Lung (tissue), 11 donors: ENCODE measurements at regions not wholly inside any gene's neighbourhood (a gene's known extent, or its start where the extent isn't known, plus 50 kb on each side); places are given as distances from the start of the nearest gene placed in this dataset.

Experiments used
- ATAC-seq: fragments of 200-7000 bp; cut with Tn5 transposase; one replicate; pipeline ENCODE4 v1.9.1; 2020; ENCODE audit warnings: moderate number of reproducible peaks; ENCODE audit not compliant: insufficient read depth, low FRiP score
- DNase-seq, 3 donors: peaks; one replicate each; pipeline ENCODE4 v3.0.0-alpha.2; 2013 to 2017
- H3K27ac ChIP-seq, 2 donors: one replicate each; pipeline ENCODE4 v1.5.1; 2013; ENCODE audit warnings: mild to moderate bottlenecking in 2 of 2, moderate library complexity in 2 of 2, control low read depth in 1 of 2, inconsistent platforms in 1 of 2, low read depth in 1 of 2, low read length in 1 of 2
- H3K27me3 ChIP-seq, 3 donors: one replicate each; pipeline ENCODE4 v1.5.1; 2013; ENCODE audit warnings: low read length in 2 of 3; ENCODE audit not compliant: control insufficient read depth in 3 of 3, insufficient read depth in 3 of 3
- H3K36me3 ChIP-seq, 4 donors: one replicate each; pipeline ENCODE4 v1.5.1; 2013; ENCODE audit warnings: low read length in 4 of 4, mild to moderate bottlenecking in 1 of 4, moderate library complexity in 1 of 4; ENCODE audit not compliant: control insufficient read depth in 4 of 4, insufficient read depth in 4 of 4
- H3K4me1 ChIP-seq, 5 donors: one replicate each; pipeline ENCODE4 v1.5.1; 2013; ENCODE audit warnings: low read length in 5 of 5, mild to moderate bottlenecking in 2 of 5, moderate library complexity in 1 of 5; ENCODE audit not compliant: control insufficient read depth in 5 of 5, insufficient read depth in 5 of 5
- H3K4me3 ChIP-seq: one replicate; pipeline ENCODE4 v1.5.1; 2013; ENCODE audit warnings: mild to moderate bottlenecking, control low read depth, moderate library complexity
- H3K9ac ChIP-seq, 2 donors: one replicate each; pipeline ENCODE4 v1.5.1; 2013; ENCODE audit warnings: low read length in 2 of 2, control low read depth in 1 of 2; ENCODE audit not compliant: insufficient read depth in 1 of 2
- H3K9me3 ChIP-seq, 4 donors: one replicate each; pipeline ENCODE4 v1.5.1; 2013; ENCODE audit warnings: low read length in 3 of 4, mild to moderate bottlenecking in 1 of 4, moderate library complexity in 1 of 4; ENCODE audit not compliant: control insufficient read depth in 4 of 4, insufficient read depth in 3 of 4
- WGBS, 2 donors: extraction: QIAGEN DNeasy Blood & Tissue Kit; methylation state at CpG; one replicate each; pipeline ENCODE4 v1.1.7; 2013; 5-methylcytosine and 5-hydroxymethylcytosine counted together
- TF ChIP-seq, protein P1 (sequence below): IDR thresholded peaks from 2 replicates; pipeline ENCODE4 v1.5.1; 2012; ENCODE audit warnings: mild to moderate bottlenecking; ENCODE audit errors: control extremely low read depth, extremely low read depth
- donor health status: control.
- donor health status: control.
- donor health status: Bipolar disorder and iron deficiency.
- donor health status: healthy.
- donor health status: DM: yes; HTN: yes; CAD: no.

DNA sequence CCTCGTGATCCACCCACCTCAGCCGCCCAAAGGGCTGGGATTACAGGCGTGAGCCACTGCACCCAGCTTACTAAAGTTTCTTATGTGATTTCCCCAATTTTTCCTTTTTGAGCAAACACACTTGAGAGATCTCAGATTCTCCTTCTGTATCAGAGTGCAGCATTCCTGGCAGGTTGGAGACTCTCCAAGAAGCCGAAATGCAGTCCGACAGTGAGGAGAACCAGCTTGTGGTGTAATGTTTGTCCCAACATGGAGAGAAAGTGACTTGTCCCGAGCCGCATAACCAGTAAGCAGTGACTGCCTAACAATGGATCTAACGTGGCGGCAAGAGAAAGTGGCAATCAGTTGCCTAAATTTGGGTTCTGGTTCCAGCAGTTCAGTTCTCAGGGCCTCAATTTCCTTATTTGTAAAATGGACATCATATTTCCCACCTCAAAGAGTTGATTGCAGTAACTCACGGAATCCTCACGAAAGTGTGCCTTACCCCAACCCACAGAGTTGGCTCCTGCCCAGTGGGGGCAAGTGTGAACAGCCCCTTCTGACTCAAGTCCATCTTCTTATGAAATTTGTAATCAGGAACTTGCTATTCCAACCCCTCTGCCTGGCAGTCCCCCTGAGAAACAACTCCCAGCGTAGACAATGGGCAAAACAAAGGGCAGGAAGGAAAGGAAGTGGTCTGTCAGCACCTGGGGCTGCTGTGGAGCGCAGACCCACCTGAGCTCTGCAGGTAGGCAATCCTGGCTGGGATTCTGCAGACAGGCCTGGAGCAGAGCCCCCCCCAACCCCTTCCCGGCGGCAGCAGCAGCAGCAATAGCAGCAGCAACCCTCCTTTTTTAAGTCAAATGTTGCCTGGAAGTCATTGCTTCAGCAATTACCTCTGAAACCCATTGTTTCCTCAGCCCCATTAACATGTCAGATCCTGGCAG is 223.6 kb upstream of the POU3F1 start:
- Histone ChIP-seq H3K36me3 (no peaks in the 10 kb centered on the region), H3K9me3 (no peaks in the 10 kb centered on the region), H3K27me3 (no peaks in the 10 kb centered on the region), H3K27ac (no peak overlapping the region), H3K9ac (no peak overlapping the region), H3K4me1 (peaks cover 0 to 47% (median 20%) of the 10 kb centered on the region in 5 donors), H3K4me3 (no peak overlapping the region)
- DNase-seq (peak; percentile 86 to 93 (median 93)), ATAC-seq (no peak)
- TF ChIP-seq, protein P1, sequence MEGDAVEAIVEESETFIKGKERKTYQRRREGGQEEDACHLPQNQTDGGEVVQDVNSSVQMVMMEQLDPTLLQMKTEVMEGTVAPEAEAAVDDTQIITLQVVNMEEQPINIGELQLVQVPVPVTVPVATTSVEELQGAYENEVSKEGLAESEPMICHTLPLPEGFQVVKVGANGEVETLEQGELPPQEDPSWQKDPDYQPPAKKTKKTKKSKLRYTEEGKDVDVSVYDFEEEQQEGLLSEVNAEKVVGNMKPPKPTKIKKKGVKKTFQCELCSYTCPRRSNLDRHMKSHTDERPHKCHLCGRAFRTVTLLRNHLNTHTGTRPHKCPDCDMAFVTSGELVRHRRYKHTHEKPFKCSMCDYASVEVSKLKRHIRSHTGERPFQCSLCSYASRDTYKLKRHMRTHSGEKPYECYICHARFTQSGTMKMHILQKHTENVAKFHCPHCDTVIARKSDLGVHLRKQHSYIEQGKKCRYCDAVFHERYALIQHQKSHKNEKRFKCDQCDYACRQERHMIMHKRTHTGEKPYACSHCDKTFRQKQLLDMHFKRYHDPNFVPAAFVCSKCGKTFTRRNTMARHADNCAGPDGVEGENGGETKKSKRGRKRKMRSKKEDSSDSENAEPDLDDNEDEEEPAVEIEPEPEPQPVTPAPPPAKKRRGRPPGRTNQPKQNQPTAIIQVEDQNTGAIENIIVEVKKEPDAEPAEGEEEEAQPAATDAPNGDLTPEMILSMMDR: no peak
- WGBS, 2 donors: 48 to 50% methylated on average over 15 of the region's 15 CpGs

DNA sequence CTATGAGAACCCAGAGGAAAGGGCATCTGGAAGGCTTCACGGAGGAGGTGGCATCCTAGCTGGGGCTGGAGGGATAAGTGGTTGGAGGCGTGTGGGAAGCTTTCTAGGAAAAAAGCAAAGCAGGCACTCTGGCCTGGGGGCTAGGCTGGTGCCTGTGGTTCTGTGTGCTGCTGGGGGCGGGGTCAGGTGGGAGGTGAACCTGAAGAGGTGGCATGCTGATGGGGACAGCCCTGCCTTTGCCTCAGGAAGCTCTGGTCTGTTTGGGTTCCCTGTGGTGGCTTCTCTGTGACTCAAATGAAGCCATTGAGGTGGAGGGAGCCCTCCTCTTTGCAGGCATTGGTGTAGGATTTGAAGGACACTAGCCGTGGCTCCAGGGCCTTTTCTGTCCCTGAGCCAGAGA is 221.6 kb upstream of the POU3F1 start:
- Histone ChIP-seq H3K27ac (no peak overlapping the region), H3K9ac (no peak overlapping the region), H3K4me3 (no peak overlapping the region), H3K4me1 (peaks cover 0 to 27% (median 12%) of the 10 kb centered on the region in 5 donors), H3K9me3 (no peaks in the 10 kb centered on the region), H3K27me3 (no peaks in the 10 kb centered on the region), H3K36me3 (no peaks in the 10 kb centered on the region)
- ATAC-seq (no peak), DNase-seq (no peak)
- 79 to 84% methylated on average over 4 of the region's 4 CpGs for WGBS, 2 donors
- TF ChIP-seq, protein P1: no peak

DNA sequence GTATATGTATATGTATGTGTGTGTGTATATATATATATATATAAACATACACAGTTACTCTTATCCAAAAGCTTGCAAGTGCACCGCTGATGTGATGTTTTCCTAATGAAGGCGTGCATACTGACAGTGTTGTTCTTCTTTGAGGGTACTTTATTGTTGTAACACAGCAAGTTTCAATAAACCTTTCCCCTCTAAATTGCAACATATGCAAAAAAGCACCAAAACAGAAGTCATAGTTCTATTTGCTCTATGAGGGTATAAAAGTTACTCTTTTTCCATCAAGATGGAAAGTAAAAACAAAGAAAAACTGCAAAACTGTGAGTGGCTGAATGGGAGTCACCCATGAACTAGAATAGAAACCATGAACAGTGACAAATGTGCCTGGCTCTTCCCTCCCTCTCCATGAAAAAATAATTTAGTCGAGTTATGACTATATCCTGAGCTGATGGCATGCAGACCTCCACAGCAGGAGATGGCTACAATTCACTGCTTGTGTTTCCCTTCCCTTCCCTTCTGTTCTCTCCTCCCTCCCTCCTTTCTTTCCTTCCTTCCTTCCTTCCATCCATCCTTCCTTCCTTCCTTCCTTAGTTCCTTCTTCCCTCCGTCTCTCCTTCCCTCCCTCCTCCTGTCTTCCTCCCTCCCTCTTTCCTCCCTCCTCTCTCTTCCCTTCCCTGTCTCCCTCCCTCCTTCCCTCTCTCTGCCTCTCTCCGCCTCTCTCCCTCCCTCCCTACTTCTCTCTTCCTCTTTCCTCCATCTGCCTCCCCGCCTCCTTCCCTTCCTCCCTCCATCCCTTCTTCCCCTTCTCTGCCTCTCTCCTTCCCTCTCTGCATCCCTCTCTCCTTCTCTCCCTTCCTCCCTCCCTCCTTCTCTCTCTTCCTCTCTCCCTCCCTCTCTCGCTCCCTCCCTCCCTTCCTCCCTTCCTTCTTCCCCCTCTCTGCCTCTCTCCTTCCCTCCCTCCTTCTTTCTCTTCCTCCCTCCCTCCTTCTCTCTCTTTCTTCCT is 220.7 kb upstream of the POU3F1 start:
- TF ChIP-seq, protein P1: no peak
- no peaks in the 10 kb centered on the region for H3K27me3 ChIP-seq
- H3K9ac ChIP-seq: no peak overlapping the region
- peaks cover 0 to 27% (median 8%) of the 10 kb centered on the region in 5 donors for H3K4me1 ChIP-seq
- no peaks in the 10 kb centered on the region for H3K36me3 ChIP-seq
- DNase-seq: no peak
- H3K4me3 ChIP-seq: no peak overlapping the region
- H3K9me3 ChIP-seq: no peaks in the 10 kb centered on the region
- ATAC-seq: no peak
- H3K27ac ChIP-seq: no peak overlapping the region
- 71 to 72% methylated on average over 7 of the region's 7 CpGs for WGBS, 2 donors
